BLaER1 treated with 17β-estradiol and CSF1 and Interleukin-3, amounts not matched to agents 10 nM and 100 nM (cell line): ENCODE measurements at regions not wholly inside any gene's neighbourhood (a gene's known extent, or its start where the extent isn't known, plus 50 kb on each side); places are given as distances from the start of the nearest gene placed in this dataset.
A peak's percentile ranks its signal among the peaks of the same experiment; 100 is the strongest.
"Not testable (repeated sequence)": the region's sequence is repeated elsewhere in the genome, so short reads cannot be mapped to it uniquely, and the experiment has no call there.

Source experiments
- H3K27ac ChIP-seq, 11 experiments: shearing (Covaris generic); formaldehyde crosslinking; 2 replicates each; pipeline ENCODE4 v1.8.1; 2022
- H3K27me3 ChIP-seq, 11 experiments: shearing (Covaris generic); formaldehyde crosslinking; 2 replicates each; pipeline ENCODE4 v1.8.1; 2022
- H3K36me3 ChIP-seq, 11 experiments: shearing (Covaris generic); formaldehyde crosslinking; 2 replicates each; pipeline ENCODE4 v1.8.1; 2022
- H3K4me1 ChIP-seq, 10 experiments: shearing (Covaris generic); formaldehyde crosslinking; 2 replicates each; pipeline ENCODE4 v1.8.1; 2022
- H3K4me2 ChIP-seq, 11 experiments: shearing (Covaris generic); formaldehyde crosslinking; 2 replicates each; pipeline ENCODE4 v1.8.1; 2022
- H3K4me3 ChIP-seq, 10 experiments: shearing (Covaris generic); formaldehyde crosslinking; 2 replicates each; pipeline ENCODE4 v1.8.1; 2022
- H3K9ac ChIP-seq, 11 experiments: shearing (Covaris generic); formaldehyde crosslinking; 2 replicates each; pipeline ENCODE4 v1.8.1; 2022
- H3K9me3 ChIP-seq, 11 experiments: shearing (Covaris generic); formaldehyde crosslinking; replicated peaks in 1 of 11; 2 replicates each; pipeline ENCODE4 v1.8.1; 2022
- H4K20me1 ChIP-seq, 11 experiments: shearing (Covaris generic); formaldehyde crosslinking; 2 replicates each; pipeline ENCODE4 v1.8.1; 2022
- Cebpa-rat ChIP-seq, 11 experiments: shearing (Covaris generic); IDR thresholded peaks; 2 replicates each; pipeline ENCODE4 v1.8.1; 2022

GRCh38 chr7:76133164-76133775 lies 68.4 kb upstream of the SRRM3 start:
- peak overlapping the region in 4 of 11 experiments; percentile 4 to 40 (median 34); a peak in 1 of 22 replicates for H3K9ac ChIP-seq
- H3K9me3 ChIP-seq, result no peaks in the 10 kb centered on the region
- H4K20me1 ChIP-seq, result no peaks in the 10 kb centered on the region
- TF ChIP-seq Cebpa-rat (IDR thresholded peaks at IDR 0.05), result no peak
- no peaks in the 10 kb centered on the region for H3K36me3 ChIP-seq
- peak overlapping the region; percentile 12 to 79 (median 64) for H3K4me2 ChIP-seq
- H3K27me3 ChIP-seq, result no peaks in the 10 kb centered on the region
- no peak overlapping the region for H3K4me3 ChIP-seq
- peak overlapping the region in 9 of 11 experiments; percentile 7 to 73 (median 49); a peak in 15 of 22 replicates for H3K27ac ChIP-seq
- peaks cover 36 to 55% (median 42%) of the 10 kb centered on the region in 10 experiments for H3K4me1 ChIP-seq

- peaks cover 42 to 60% (median 47%) of the 10 kb centered on the region in 10 experiments for H3K4me1 ChIP-seq
- no peaks in the 10 kb centered on the region for H3K9me3 ChIP-seq
- no peaks in the 10 kb centered on the region for H3K36me3 ChIP-seq
- peak overlapping the region in 4 of 11 experiments; percentile 4 to 40 (median 34); a peak in 3 of 22 replicates for H3K9ac ChIP-seq
- H3K27me3 ChIP-seq, result no peaks in the 10 kb centered on the region
- no peak overlapping the region for H3K4me3 ChIP-seq
- TF ChIP-seq Cebpa-rat (IDR thresholded peaks at IDR 0.05), result no peak
- peak overlapping the region in 9 of 11 experiments; percentile 7 to 73 (median 49); a peak in 16 of 22 replicates for H3K27ac ChIP-seq
- H4K20me1 ChIP-seq, result no peaks in the 10 kb centered on the region
- H3K4me2 ChIP-seq, result peak overlapping the region; percentile 12 to 79 (median 64)
These were observed 67.9 kb upstream of the SRRM3 start for GRCh38 chr7:76133839-76134238.

- H3K9ac ChIP-seq, H3K36me3 ChIP-seq, H3K4me3 ChIP-seq, H3K27me3 ChIP-seq, H4K20me1 ChIP-seq, H3K9me3 ChIP-seq, H3K27ac ChIP-seq: not testable (repeated sequence)
- H3K4me1 ChIP-seq, result peaks cover 33 to 61% (median 49%) of the 10 kb centered on the region in 10 experiments
- 0 out of 22 replicates have a peak overlapping the region, but pooled peaks of 1 of the 11 experiments have one; percentile 25 for H3K4me2 ChIP-seq
These were observed 66.4 kb upstream of the SRRM3 start for GRCh38 chr7:76135263-76135662.

- Histone ChIP-seq H3K9me3 (peaks cover 0 to 14% (median 0%) of the 10 kb centered on the region in 11 experiments; a peak in 4 of 22 replicates), H3K4me1 (peaks cover 25 to 44% (median 32%) of the 10 kb centered on the region in 10 experiments), H3K4me2 (peak overlapping the region; percentile 9 to 36 (median 31); a peak in 14 of 22 replicates)
- not testable (repeated sequence) for H3K36me3 ChIP-seq, H3K4me3 ChIP-seq, H3K27me3 ChIP-seq, H4K20me1 ChIP-seq, H3K9ac ChIP-seq, H3K27ac ChIP-seq
These were observed 63.0 kb upstream of the SRRM3 start for GRCh38 chr7:76138577-76139313.

GRCh38 chr7:76139670-76140069 lies 62.0 kb upstream of the SRRM3 start:
- no peak overlapping the region for H3K27ac ChIP-seq
- peaks cover 18 to 38% (median 29%) of the 10 kb centered on the region in 10 experiments; a peak in 19 of 20 replicates for H3K4me1 ChIP-seq
- peaks cover 0 to 14% (median 0%) of the 10 kb centered on the region in 11 experiments; a peak in 4 of 22 replicates for H3K9me3 ChIP-seq
- no peaks in the 10 kb centered on the region for H4K20me1 ChIP-seq
- H3K27me3 ChIP-seq, result no peaks in the 10 kb centered on the region
- H3K9ac ChIP-seq, result no peak overlapping the region
- TF ChIP-seq Cebpa-rat (IDR thresholded peaks at IDR 0.05), result no peak
- H3K36me3 ChIP-seq, result no peaks in the 10 kb centered on the region
- H3K4me2 ChIP-seq, result peak overlapping the region in 3 of 11 experiments; percentile 31 to 36 (median 36); a peak in 3 of 22 replicates
- no peak overlapping the region for H3K4me3 ChIP-seq

- not testable (repeated sequence) for H3K27me3 ChIP-seq, H3K27ac ChIP-seq, H4K20me1 ChIP-seq, H3K36me3 ChIP-seq, H3K4me3 ChIP-seq, H3K9ac ChIP-seq
- H3K9me3 ChIP-seq, result peaks cover 0 to 14% (median 0%) of the 10 kb centered on the region in 11 experiments; a peak in 4 of 22 replicates
- 0 out of 22 replicates have a peak overlapping the region, but pooled peaks of 1 of the 11 experiments have one; percentile 36 for H3K4me2 ChIP-seq
- peaks cover 18 to 44% (median 33%) of the 10 kb centered on the region in 10 experiments; a peak in 19 of 20 replicates for H3K4me1 ChIP-seq
These were observed 61.4 kb upstream of the SRRM3 start for GRCh38 chr7:76140259-76140658.

GRCh38 chr7:76142861-76143260 lies 58.8 kb upstream of the SRRM3 start:
- Histone ChIP-seq H3K4me2 (peak overlapping the region in 10 of 11 experiments; percentile 2 to 52 (median 36); a peak in 14 of 22 replicates), H3K4me1 (peaks cover 10 to 43% (median 29%) of the 10 kb centered on the region in 10 experiments; a peak in 19 of 20 replicates), H3K27ac (peak overlapping the region in 3 of 11 experiments; percentile 6 to 41 (median 26); a peak in 2 of 22 replicates), H4K20me1 (no peaks in the 10 kb centered on the region), H3K27me3 (no peaks in the 10 kb centered on the region), H3K4me3 (no peak overlapping the region), H3K36me3 (no peaks in the 10 kb centered on the region), H3K9me3 (peaks cover 0 to 14% (median 0%) of the 10 kb centered on the region in 11 experiments; a peak in 4 of 22 replicates), H3K9ac (no peak overlapping the region)
- TF ChIP-seq Cebpa-rat (IDR thresholded peaks at IDR 0.05), result no peak

GRCh38 chr7:76144664-76145270 lies 56.9 kb upstream of the SRRM3 start:
- H4K20me1 ChIP-seq, H3K9ac ChIP-seq: not testable (repeated sequence)
- peak overlapping the region in 5 of 11 experiments; percentile 10 to 50 (median 34); a peak in 8 of 22 replicates for H3K4me2 ChIP-seq

GRCh38 chr7:76146374-76146773 lies 55.3 kb upstream of the SRRM3 start:
- Histone ChIP-seq H4K20me1 (no peaks in the 10 kb centered on the region), H3K27ac (no peak overlapping the region), H3K27me3 (no peaks in the 10 kb centered on the region), H3K9ac (no peak overlapping the region), H3K36me3 (no peaks in the 10 kb centered on the region), H3K4me3 (no peak overlapping the region), H3K9me3 (no peaks in the 10 kb centered on the region), H3K4me2 (no peak overlapping the region), H3K4me1 (peaks cover 0 to 26% (median 15%) of the 10 kb centered on the region in 10 experiments; a peak in 16 of 20 replicates)
- no peak for TF ChIP-seq Cebpa-rat (IDR thresholded peaks at IDR 0.05)

More at GRCh38 chr7:76144664-76145270, 56.9 kb upstream of the SRRM3 start:
- H3K27ac ChIP-seq, H3K4me3 ChIP-seq, H3K36me3 ChIP-seq, H3K27me3 ChIP-seq: not testable (repeated sequence)
- Histone ChIP-seq H3K9me3 (peaks cover 0 to 14% (median 0%) of the 10 kb centered on the region in 11 experiments; a peak in 4 of 22 replicates), H3K4me1 (peaks cover 0 to 26% (median 15%) of the 10 kb centered on the region in 10 experiments; a peak in 16 of 20 replicates)

- H4K20me1 ChIP-seq, H3K4me2 ChIP-seq, H3K27me3 ChIP-seq, H3K36me3 ChIP-seq, H3K9ac ChIP-seq, H3K27ac ChIP-seq, H3K4me3 ChIP-seq, H3K9me3 ChIP-seq: not testable (repeated sequence)
- H3K4me1 ChIP-seq, result peaks cover 0 to 16% (median 10%) of the 10 kb centered on the region in 10 experiments; a peak in 13 of 20 replicates
These were observed 52.7 kb upstream of the SRRM3 start for GRCh38 chr7:76148947-76149346.
